Fibroblast of villous mesenchyme (primary cell): ENCODE measurements at regions not wholly inside any gene's neighbourhood (a gene's known extent, or its start where the extent isn't known, plus 50 kb on each side); places are given as distances from the start of the nearest gene placed in this dataset.

ENCODE experiments used
- DNase-seq: peaks from one replicate; pipeline ENCODE4 v3.0.0-alpha.2; 2010; ENCODE audit warnings: low read depth
- H3K4me3 ChIP-seq: 2 replicates; pipeline ENCODE4 v1.5.1; 2011; ENCODE audit warnings: low read depth, mild to moderate bottlenecking, low read length
- TF ChIP-seq, protein P1 (sequence below): IDR thresholded peaks from 2 replicates; pipeline ENCODE4 v1.5.1; 2012; ENCODE audit warnings: low read depth, mild to moderate bottlenecking, low read length; ENCODE audit not compliant: insufficient read depth

GRCh38 chr9:110148384-110148783, 59.6 kb downstream of the C9orf152 start:
- TF ChIP-seq, protein P1, sequence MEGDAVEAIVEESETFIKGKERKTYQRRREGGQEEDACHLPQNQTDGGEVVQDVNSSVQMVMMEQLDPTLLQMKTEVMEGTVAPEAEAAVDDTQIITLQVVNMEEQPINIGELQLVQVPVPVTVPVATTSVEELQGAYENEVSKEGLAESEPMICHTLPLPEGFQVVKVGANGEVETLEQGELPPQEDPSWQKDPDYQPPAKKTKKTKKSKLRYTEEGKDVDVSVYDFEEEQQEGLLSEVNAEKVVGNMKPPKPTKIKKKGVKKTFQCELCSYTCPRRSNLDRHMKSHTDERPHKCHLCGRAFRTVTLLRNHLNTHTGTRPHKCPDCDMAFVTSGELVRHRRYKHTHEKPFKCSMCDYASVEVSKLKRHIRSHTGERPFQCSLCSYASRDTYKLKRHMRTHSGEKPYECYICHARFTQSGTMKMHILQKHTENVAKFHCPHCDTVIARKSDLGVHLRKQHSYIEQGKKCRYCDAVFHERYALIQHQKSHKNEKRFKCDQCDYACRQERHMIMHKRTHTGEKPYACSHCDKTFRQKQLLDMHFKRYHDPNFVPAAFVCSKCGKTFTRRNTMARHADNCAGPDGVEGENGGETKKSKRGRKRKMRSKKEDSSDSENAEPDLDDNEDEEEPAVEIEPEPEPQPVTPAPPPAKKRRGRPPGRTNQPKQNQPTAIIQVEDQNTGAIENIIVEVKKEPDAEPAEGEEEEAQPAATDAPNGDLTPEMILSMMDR: no peak
- no peak overlapping the region for H3K4me3 ChIP-seq
- peak; percentile 55 for DNase-seq

GRCh38 chr9:110148891-110149290, 59.1 kb downstream of the C9orf152 start:
- no peak for DNase-seq
- no peak overlapping the region for H3K4me3 ChIP-seq
- TF ChIP-seq, protein P1: no peak
